ENCODE measurements at regions not wholly inside any gene's neighbourhood (a gene's known extent, or its start where the extent isn't known, plus 50 kb on each side); places are given as distances from the start of the nearest gene placed in this dataset.

DNA sequence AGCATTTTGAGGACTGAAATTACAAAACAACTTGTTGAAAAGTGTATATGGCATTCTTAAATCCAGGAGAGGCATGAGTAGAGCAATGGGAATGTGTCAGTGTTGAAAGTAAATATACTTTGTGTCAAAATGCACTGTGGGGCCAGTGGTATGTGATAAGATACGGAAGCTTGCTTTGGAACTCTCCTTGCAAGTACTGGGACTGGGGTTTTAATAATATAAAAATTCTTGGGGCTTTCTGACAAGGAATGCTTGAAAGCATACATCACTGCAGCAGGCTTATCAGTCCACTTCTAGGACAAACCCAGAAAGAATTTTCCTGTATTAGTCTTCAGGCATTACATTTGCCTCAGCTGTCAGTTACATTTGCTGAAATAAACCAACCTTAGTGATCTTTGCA lies 472.8 kb upstream of the FZD8 start:
- H4K20me1 ChIP-seq (ENCODE audit: insufficient read depth), result no peaks in the 10 kb centered on the region
- no peaks in the 10 kb centered on the region for H3K79me2 ChIP-seq (ENCODE audit: insufficient read depth, low read depth)
- H3K36me3 ChIP-seq (ENCODE audit: insufficient read depth), result no peaks in the 10 kb centered on the region
- H3K4me3 ChIP-seq (IDR thresholded peaks at IDR 0.05; ENCODE audit: insufficient read depth, low read depth, low read length), result no peak overlapping the region
- no peaks in the 10 kb centered on the region for H3K4me1 ChIP-seq (ENCODE audit: low read depth, poor library complexity, severe bottlenecking)
- H3K27me3 ChIP-seq (ENCODE audit: insufficient read depth, low read depth), result no peaks in the 10 kb centered on the region
- no peak overlapping the region for H2AFZ ChIP-seq (ENCODE audit: low read depth)
- no peak overlapping the region for H3K9ac ChIP-seq
- H3K4me2 ChIP-seq, result no peak overlapping the region
- TF ChIP-seq, protein P1, sequence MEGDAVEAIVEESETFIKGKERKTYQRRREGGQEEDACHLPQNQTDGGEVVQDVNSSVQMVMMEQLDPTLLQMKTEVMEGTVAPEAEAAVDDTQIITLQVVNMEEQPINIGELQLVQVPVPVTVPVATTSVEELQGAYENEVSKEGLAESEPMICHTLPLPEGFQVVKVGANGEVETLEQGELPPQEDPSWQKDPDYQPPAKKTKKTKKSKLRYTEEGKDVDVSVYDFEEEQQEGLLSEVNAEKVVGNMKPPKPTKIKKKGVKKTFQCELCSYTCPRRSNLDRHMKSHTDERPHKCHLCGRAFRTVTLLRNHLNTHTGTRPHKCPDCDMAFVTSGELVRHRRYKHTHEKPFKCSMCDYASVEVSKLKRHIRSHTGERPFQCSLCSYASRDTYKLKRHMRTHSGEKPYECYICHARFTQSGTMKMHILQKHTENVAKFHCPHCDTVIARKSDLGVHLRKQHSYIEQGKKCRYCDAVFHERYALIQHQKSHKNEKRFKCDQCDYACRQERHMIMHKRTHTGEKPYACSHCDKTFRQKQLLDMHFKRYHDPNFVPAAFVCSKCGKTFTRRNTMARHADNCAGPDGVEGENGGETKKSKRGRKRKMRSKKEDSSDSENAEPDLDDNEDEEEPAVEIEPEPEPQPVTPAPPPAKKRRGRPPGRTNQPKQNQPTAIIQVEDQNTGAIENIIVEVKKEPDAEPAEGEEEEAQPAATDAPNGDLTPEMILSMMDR (conservative IDR thresholded peaks at IDR 0.05; ENCODE audit: low read depth, low read length), result no peak
- H3K27ac ChIP-seq, result no peak overlapping the region

DNA sequence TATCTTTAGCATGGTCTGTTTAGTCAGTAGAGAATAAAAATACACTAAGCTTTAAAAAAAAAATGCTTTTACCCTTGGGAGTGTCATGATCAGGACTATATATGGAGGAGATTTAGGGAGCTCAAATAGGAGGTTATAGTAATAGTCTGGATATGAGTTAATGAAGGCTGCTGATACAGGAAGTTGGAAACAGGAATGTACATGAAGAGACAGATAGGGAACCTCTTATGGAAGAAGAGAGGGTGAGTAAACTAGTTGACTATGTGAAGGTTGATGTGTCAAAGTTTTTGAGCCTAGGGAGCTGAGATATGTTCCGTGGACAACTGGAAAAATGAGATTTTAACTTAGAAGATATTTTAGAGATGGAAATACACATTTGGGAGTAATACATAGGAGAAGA lies 472.0 kb upstream of the FZD8 start:
- H3K27me3 ChIP-seq (ENCODE audit: insufficient read depth, low read depth), result no peaks in the 10 kb centered on the region
- H2AFZ ChIP-seq (ENCODE audit: low read depth), result no peak overlapping the region
- H3K4me1 ChIP-seq (ENCODE audit: low read depth, poor library complexity, severe bottlenecking), result no peaks in the 10 kb centered on the region
- H4K20me1 ChIP-seq (ENCODE audit: insufficient read depth), result no peaks in the 10 kb centered on the region
- no peak overlapping the region for H3K4me3 ChIP-seq (IDR thresholded peaks at IDR 0.05; ENCODE audit: insufficient read depth, low read depth, low read length)
- no peak overlapping the region for H3K27ac ChIP-seq
- no peak overlapping the region for H3K9ac ChIP-seq
- TF ChIP-seq, protein P1 (conservative IDR thresholded peaks at IDR 0.05; ENCODE audit: low read depth, low read length), result no peak
- H3K79me2 ChIP-seq (ENCODE audit: insufficient read depth, low read depth), result no peaks in the 10 kb centered on the region
- no peaks in the 10 kb centered on the region for H3K36me3 ChIP-seq (ENCODE audit: insufficient read depth)
- no peak overlapping the region for H3K4me2 ChIP-seq

DNA sequence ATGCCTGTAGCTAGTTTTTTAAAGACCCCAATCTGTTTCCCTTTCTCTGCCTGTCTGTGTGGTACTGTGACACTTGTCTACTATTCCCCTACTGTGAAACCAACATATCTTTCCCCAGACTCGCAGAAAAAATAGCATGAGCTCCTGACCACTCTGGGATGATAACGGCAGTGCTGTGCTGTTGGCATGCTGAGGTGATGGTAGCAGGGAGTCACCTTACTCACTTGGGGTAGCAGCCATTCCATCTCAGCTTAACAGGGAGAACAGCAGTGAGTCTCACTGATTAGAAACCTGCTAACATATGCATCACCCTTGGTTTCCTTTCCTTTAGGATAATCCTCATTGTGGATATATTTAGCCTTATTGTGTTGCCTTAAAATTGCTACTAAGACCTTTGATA lies 469.6 kb upstream of the FZD8 start:
- TF ChIP-seq, protein P1 (conservative IDR thresholded peaks at IDR 0.05; ENCODE audit: low read depth, low read length), result no peak
- no peak overlapping the region for H3K4me3 ChIP-seq (IDR thresholded peaks at IDR 0.05; ENCODE audit: insufficient read depth, low read depth, low read length)
- H3K4me2 ChIP-seq, result no peak overlapping the region
- no peaks in the 10 kb centered on the region for H3K4me1 ChIP-seq (ENCODE audit: low read depth, poor library complexity, severe bottlenecking)
- H3K27ac ChIP-seq, result no peak overlapping the region
- no peaks in the 10 kb centered on the region for H3K27me3 ChIP-seq (ENCODE audit: insufficient read depth, low read depth)
- no peaks in the 10 kb centered on the region for H3K36me3 ChIP-seq (ENCODE audit: insufficient read depth)
- H2AFZ ChIP-seq (ENCODE audit: low read depth), result no peak overlapping the region
- no peaks in the 10 kb centered on the region for H4K20me1 ChIP-seq (ENCODE audit: insufficient read depth)
- H3K79me2 ChIP-seq (ENCODE audit: insufficient read depth, low read depth), result no peaks in the 10 kb centered on the region
- no peak overlapping the region for H3K9ac ChIP-seq

DNA sequence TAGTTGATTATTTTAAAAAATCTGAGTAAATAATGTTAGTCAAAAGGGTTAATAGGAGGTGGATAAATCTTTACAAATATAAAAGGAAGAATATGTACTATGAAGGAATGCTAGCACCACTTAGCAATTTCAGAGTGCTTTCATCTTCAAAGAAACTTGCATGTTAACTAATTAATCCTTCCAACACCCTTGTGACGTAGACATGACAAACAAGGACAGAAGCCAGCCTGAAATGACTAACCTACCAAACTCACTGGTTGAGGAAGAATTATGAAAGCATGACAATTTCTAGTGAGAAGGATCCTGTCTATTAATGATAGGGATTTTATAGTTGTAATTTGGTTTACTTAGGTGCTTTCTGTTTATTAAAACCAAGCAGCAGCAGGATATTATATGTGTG lies 468.0 kb upstream of the FZD8 start:
- H3K4me1 ChIP-seq (ENCODE audit: low read depth, poor library complexity, severe bottlenecking), result no peaks in the 10 kb centered on the region
- no peak overlapping the region for H3K4me2 ChIP-seq
- H3K27ac ChIP-seq, result no peak overlapping the region
- TF ChIP-seq, protein P1 (conservative IDR thresholded peaks at IDR 0.05; ENCODE audit: low read depth, low read length), result no peak
- H3K27me3 ChIP-seq (ENCODE audit: insufficient read depth, low read depth), result no peaks in the 10 kb centered on the region
- H2AFZ ChIP-seq (ENCODE audit: low read depth), result no peak overlapping the region
- H3K4me3 ChIP-seq (IDR thresholded peaks at IDR 0.05; ENCODE audit: insufficient read depth, low read depth, low read length), result no peak overlapping the region
- H3K79me2 ChIP-seq (ENCODE audit: insufficient read depth, low read depth), result no peaks in the 10 kb centered on the region
- H4K20me1 ChIP-seq (ENCODE audit: insufficient read depth), result no peaks in the 10 kb centered on the region
- no peak overlapping the region for H3K9ac ChIP-seq
- no peaks in the 10 kb centered on the region for H3K36me3 ChIP-seq (ENCODE audit: insufficient read depth)

Measured in KMS-11 (cell line).